SU-DHL-6 (cell line): ENCODE measurements at regions not wholly inside any gene's neighbourhood (a gene's known extent, or its start where the extent isn't known, plus 50 kb on each side); places are given as distances from the start of the nearest gene placed in this dataset.

Experiments
- H2AFZ ChIP-seq: fragments of 200-600 bp; sonication (generic); 2 replicates; pipeline ENCODE4 v1.6.1; 2014; ENCODE audit warnings: low read depth, mild to moderate bottlenecking, moderate library complexity, mixed read lengths, antibody characterized with exemption, low read length; ENCODE audit not compliant: severe bottlenecking
- H3F3A ChIP-seq: fragments of 200-600 bp; shearing (Covaris generic); 2 replicates; pipeline ENCODE4 v1.6.0; 2016; ENCODE audit warnings: antibody characterized with exemption, mild to moderate bottlenecking; ENCODE audit not compliant: insufficient read depth
- H3K27ac ChIP-seq: fragments of 200-600 bp; sonication (generic); 2 replicates; pipeline ENCODE4 v1.5.1; 2016; ENCODE audit warnings: low read depth, mild to moderate bottlenecking, low read length, moderate library complexity, mixed read lengths
- H3K27me3 ChIP-seq: fragments of 200-600 bp; sonication (generic), shearing (Covaris generic); 2 replicates; pipeline ENCODE4 v1.6.0; 2014; ENCODE audit warnings: mild to moderate bottlenecking, low read length
- H3K36me3 ChIP-seq: fragments of 200-600 bp; sonication (generic); 2 replicates; pipeline ENCODE4 v1.6.1; 2014; ENCODE audit warnings: mild to moderate bottlenecking, low read length, mixed read lengths
- H3K4me2 ChIP-seq: fragments of 300-600, 200-600 bp; shearing (Covaris generic), sonication (generic); 2 replicates; pipeline ENCODE4 v1.6.0; 2014; ENCODE audit warnings: low read length, low read depth, mild to moderate bottlenecking; ENCODE audit not compliant: poor library complexity, severe bottlenecking
- H3K4me3 ChIP-seq: fragments of 200-600 bp; sonication (generic); 2 replicates; pipeline ENCODE4 v1.5.1; 2014; ENCODE audit warnings: antibody characterized with exemption, low read length, mild to moderate bottlenecking, mixed read lengths; ENCODE audit not compliant: insufficient read depth, poor library complexity, severe bottlenecking
- H3K79me2 ChIP-seq: fragments of 200-600 bp; sonication (generic); 2 replicates; pipeline ENCODE4 v1.6.1; 2014; ENCODE audit warnings: mild to moderate bottlenecking, low read length, moderate library complexity; ENCODE audit not compliant: insufficient read depth
- H3K9ac ChIP-seq: fragments of 200-600 bp; sonication (generic); 2 replicates; pipeline ENCODE4 v1.7.0; 2014; ENCODE audit warnings: mild to moderate bottlenecking, low read length
- H3K9me2 ChIP-seq: fragments of 200-600 bp; sonication (generic); replicated peaks from 2 replicates; pipeline ENCODE4 v1.6.1; 2014; ENCODE audit warnings: low read length; ENCODE audit not compliant: insufficient read depth
- H3K9me3 ChIP-seq: fragments of 200-600 bp; sonication (generic); 2 replicates; pipeline ENCODE4 v1.6.1; 2014; ENCODE audit warnings: low read length, mixed read lengths; ENCODE audit not compliant: insufficient read depth
- H4K20me1 ChIP-seq: fragments of 200-600 bp; sonication (generic); 2 replicates; pipeline ENCODE4 v1.6.1; 2014; ENCODE audit warnings: low read depth, mild to moderate bottlenecking, antibody characterized with exemption, low read length, moderate library complexity, mixed read lengths
- EZH2phosphoT487 ChIP-seq: fragments of 200-600 bp; sonication (generic), shearing (Covaris generic); conservative IDR thresholded peaks from 2 replicates; pipeline ENCODE4 v1.6.1; 2018; ENCODE audit warnings: mild to moderate bottlenecking, antibody characterized with exemption, low read length, moderate library complexity, mixed read lengths
- TF ChIP-seq, protein P1 (sequence below): fragments of 200-600 bp; sonication (generic); IDR thresholded peaks from one replicate; pipeline ENCODE4 v1.5.1; 2017; ENCODE audit warnings: antibody characterized with exemption, mild to moderate bottlenecking, low read length, moderate library complexity; ENCODE audit not compliant: insufficient read depth, poor library complexity, severe bottlenecking

DNA sequence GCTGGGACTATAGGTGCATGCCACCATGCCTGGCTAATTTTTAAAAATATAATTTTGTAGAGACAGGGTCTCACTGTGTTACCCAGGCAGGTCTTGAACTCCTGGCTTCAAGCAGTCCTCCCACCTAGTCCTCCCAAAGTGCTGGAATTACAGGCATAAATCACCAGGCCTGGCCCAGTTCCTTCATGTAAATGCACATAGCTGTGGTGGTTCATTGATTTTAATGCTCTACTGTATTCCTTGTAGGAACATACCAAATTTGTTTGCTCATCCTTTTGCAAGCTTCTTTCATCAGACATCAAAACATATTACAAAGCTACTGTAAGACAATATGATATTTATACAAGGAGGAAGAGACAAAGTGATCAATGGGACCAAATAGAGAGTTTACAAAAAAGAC is 237.5 kb upstream of the ESRRG start:
- Histone ChIP-seq H3K27ac (no peak overlapping the region), H3K4me2 (no peak overlapping the region), H3K36me3 (no peaks in the 10 kb centered on the region), H3F3A (no peaks in the 10 kb centered on the region), H2AFZ (no peak overlapping the region), H3K9me3 (no peaks in the 10 kb centered on the region), H3K9me2 (no peaks in the 10 kb centered on the region), H3K4me3 (no peak overlapping the region), H3K9ac (no peak overlapping the region), H3K27me3 (no peaks in the 10 kb centered on the region), H4K20me1 (no peaks in the 10 kb centered on the region), H3K79me2 (no peaks in the 10 kb centered on the region)
- TF ChIP-seq, protein P1, sequence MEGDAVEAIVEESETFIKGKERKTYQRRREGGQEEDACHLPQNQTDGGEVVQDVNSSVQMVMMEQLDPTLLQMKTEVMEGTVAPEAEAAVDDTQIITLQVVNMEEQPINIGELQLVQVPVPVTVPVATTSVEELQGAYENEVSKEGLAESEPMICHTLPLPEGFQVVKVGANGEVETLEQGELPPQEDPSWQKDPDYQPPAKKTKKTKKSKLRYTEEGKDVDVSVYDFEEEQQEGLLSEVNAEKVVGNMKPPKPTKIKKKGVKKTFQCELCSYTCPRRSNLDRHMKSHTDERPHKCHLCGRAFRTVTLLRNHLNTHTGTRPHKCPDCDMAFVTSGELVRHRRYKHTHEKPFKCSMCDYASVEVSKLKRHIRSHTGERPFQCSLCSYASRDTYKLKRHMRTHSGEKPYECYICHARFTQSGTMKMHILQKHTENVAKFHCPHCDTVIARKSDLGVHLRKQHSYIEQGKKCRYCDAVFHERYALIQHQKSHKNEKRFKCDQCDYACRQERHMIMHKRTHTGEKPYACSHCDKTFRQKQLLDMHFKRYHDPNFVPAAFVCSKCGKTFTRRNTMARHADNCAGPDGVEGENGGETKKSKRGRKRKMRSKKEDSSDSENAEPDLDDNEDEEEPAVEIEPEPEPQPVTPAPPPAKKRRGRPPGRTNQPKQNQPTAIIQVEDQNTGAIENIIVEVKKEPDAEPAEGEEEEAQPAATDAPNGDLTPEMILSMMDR, result no peak
- no peak for TF ChIP-seq EZH2phosphoT487

DNA sequence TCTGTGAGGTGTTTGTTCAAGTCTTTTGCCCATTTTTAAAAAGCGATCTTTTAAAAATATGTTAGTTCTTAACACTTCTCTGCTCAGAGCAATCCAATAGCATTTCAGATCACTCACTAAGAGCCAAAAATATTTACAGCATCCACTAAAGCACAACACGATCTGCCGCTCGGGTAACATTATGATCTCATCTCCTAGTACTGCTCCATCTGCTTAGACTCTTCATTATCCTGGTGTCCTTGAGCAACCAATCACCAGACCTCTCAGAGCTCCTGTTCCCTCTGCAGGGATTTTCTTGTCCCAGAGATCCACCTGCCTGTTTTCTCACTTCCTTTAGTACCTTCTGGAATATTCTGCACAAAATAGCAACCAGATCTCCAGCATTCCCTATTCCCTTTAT is 235.3 kb upstream of the ESRRG start:
- Histone ChIP-seq H3K4me3 (no peak overlapping the region), H3K79me2 (no peaks in the 10 kb centered on the region), H3K36me3 (no peaks in the 10 kb centered on the region), H3K27ac (no peak overlapping the region), H3K4me2 (no peak overlapping the region), H3F3A (no peaks in the 10 kb centered on the region), H3K9me3 (no peaks in the 10 kb centered on the region), H4K20me1 (no peaks in the 10 kb centered on the region), H3K27me3 (no peaks in the 10 kb centered on the region), H3K9me2 (no peaks in the 10 kb centered on the region), H2AFZ (no peak overlapping the region), H3K9ac (no peak overlapping the region)
- TF ChIP-seq EZH2phosphoT487, result no peak
- TF ChIP-seq, protein P1, result no peak

DNA sequence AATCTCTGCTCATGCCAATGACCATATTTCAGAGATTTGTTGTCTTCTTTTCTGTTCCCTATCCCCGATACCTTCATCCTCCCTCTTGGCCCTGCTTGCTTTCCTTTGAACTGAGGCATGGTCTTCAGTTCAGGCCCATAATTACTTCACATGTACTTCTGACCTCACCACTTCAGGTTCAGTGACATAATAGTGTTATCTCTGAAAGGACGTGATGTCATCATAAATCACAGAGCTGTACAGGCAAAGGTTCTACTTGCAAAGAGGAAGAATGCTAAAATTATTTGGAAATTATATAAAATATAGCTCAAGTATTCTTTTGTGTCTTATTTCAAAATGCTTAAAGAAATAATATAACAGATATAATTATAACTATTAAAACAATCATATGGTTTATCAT is 230.3 kb upstream of the ESRRG start:
- H3K9me3 ChIP-seq, result no peaks in the 10 kb centered on the region
- H3K4me2 ChIP-seq, result no peak overlapping the region
- no peak overlapping the region for H3K27ac ChIP-seq
- H2AFZ ChIP-seq, result no peak overlapping the region
- H3K9ac ChIP-seq, result no peak overlapping the region
- no peaks in the 10 kb centered on the region for H3F3A ChIP-seq
- no peaks in the 10 kb centered on the region for H3K79me2 ChIP-seq
- no peaks in the 10 kb centered on the region for H3K36me3 ChIP-seq
- H4K20me1 ChIP-seq, result no peaks in the 10 kb centered on the region
- H3K4me3 ChIP-seq, result no peak overlapping the region
- no peaks in the 10 kb centered on the region for H3K9me2 ChIP-seq
- TF ChIP-seq EZH2phosphoT487, result no peak
- TF ChIP-seq, protein P1, result no peak
- no peaks in the 10 kb centered on the region for H3K27me3 ChIP-seq

DNA sequence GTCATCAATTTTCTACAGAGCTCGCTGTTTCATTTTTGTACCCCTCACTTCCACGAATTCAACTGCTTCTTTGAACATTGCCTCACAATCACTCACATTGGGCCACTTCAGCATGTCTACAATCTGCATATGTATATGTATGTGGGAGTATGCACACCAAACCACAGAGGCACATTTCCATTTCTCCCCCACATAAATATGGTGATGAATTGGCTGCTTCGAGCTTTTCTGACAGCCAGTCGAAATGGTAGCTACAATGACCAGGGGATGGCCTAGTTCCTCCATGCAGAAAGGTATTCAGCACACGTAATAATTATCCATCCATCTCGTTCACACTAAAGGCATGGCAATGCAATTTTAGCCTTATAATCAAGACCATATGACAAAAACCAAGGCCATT is 229.6 kb upstream of the ESRRG start:
- no peaks in the 10 kb centered on the region for H3K79me2 ChIP-seq
- H4K20me1 ChIP-seq, result no peaks in the 10 kb centered on the region
- no peaks in the 10 kb centered on the region for H3K9me2 ChIP-seq
- no peaks in the 10 kb centered on the region for H3F3A ChIP-seq
- TF ChIP-seq EZH2phosphoT487, result no peak
- TF ChIP-seq, protein P1, result no peak
- no peaks in the 10 kb centered on the region for H3K36me3 ChIP-seq
- H3K4me2 ChIP-seq, result no peak overlapping the region
- no peak overlapping the region for H3K4me3 ChIP-seq
- no peaks in the 10 kb centered on the region for H3K9me3 ChIP-seq
- no peaks in the 10 kb centered on the region for H3K27me3 ChIP-seq
- no peak overlapping the region for H3K27ac ChIP-seq
- no peak overlapping the region for H2AFZ ChIP-seq
- H3K9ac ChIP-seq, result no peak overlapping the region
